ENCODE measurements at regions not wholly inside any gene's neighbourhood (a gene's known extent, or its start where the extent isn't known, plus 50 kb on each side); places are given as distances from the start of the nearest gene placed in this dataset.

- Histone ChIP-seq H3K36me3 (ENCODE audit: insufficient read depth, low read length) (no peaks in the 10 kb centered on the region), H3K4me2 (ENCODE audit: low read length) (peak overlapping the region; percentile 28)
Observed at GRCh38 chr13:99655351-99656091, 154.2 kb downstream of the TM9SF2 start.

GRCh38 chr13:99654076-99654475, 152.8 kb downstream of the TM9SF2 start:
- Histone ChIP-seq H3K4me2 (ENCODE audit: low read length) (no peak overlapping the region), H3K4me3 (ENCODE audit: low read length) (no peak overlapping the region), H3K9ac (ENCODE audit: low read depth, low read length) (no peak overlapping the region), H3K9me3 (replicated peaks; ENCODE audit: low read length) (no peaks in the 10 kb centered on the region), H3K36me3 (ENCODE audit: insufficient read depth, low read length) (no peaks in the 10 kb centered on the region), H3K27me3 (ENCODE audit: control insufficient read depth, insufficient read depth, low read length) (peaks cover 10% of the 10 kb centered on the region), H3K4me1 (ENCODE audit: control insufficient read depth, insufficient read depth, low read length) (no peaks in the 10 kb centered on the region)

More at GRCh38 chr13:99655351-99656091, 154.2 kb downstream of the TM9SF2 start:
- no peaks in the 10 kb centered on the region for H3K9me3 ChIP-seq (replicated peaks; ENCODE audit: low read length)
- no peak overlapping the region for H3K4me3 ChIP-seq (ENCODE audit: low read length)
- peaks cover 7% of the 10 kb centered on the region for H3K27me3 ChIP-seq (ENCODE audit: control insufficient read depth, insufficient read depth, low read length)
- H3K4me1 ChIP-seq (ENCODE audit: control insufficient read depth, insufficient read depth, low read length), result no peaks in the 10 kb centered on the region
- H3K9ac ChIP-seq (ENCODE audit: low read depth, low read length), result no peak overlapping the region

- H3K27me3 ChIP-seq (ENCODE audit: control insufficient read depth, insufficient read depth, low read length), result peaks cover 12% of the 10 kb centered on the region
- no peaks in the 10 kb centered on the region for H3K36me3 ChIP-seq (ENCODE audit: insufficient read depth, low read length)
- H3K4me1 ChIP-seq (ENCODE audit: control insufficient read depth, insufficient read depth, low read length), result no peaks in the 10 kb centered on the region
- H3K4me3 ChIP-seq (ENCODE audit: low read length), result no peak overlapping the region
- no peaks in the 10 kb centered on the region for H3K9me3 ChIP-seq (replicated peaks; ENCODE audit: low read length)
- H3K9ac ChIP-seq (ENCODE audit: low read depth, low read length), result no peak overlapping the region
- H3K4me2 ChIP-seq (ENCODE audit: low read length), result no peak overlapping the region
Observed at GRCh38 chr13:99653526-99653925, 152.3 kb downstream of the TM9SF2 start.

GRCh38 chr13:99652901-99653300, 151.6 kb downstream of the TM9SF2 start:
- Histone ChIP-seq H3K36me3 (ENCODE audit: insufficient read depth, low read length) (no peaks in the 10 kb centered on the region), H3K9me3 (replicated peaks; ENCODE audit: low read length) (no peaks in the 10 kb centered on the region), H3K4me1 (ENCODE audit: control insufficient read depth, insufficient read depth, low read length) (no peaks in the 10 kb centered on the region), H3K4me3 (ENCODE audit: low read length) (no peak overlapping the region), H3K4me2 (ENCODE audit: low read length) (no peak overlapping the region), H3K9ac (ENCODE audit: low read depth, low read length) (no peak overlapping the region), H3K27me3 (ENCODE audit: control insufficient read depth, insufficient read depth, low read length) (peaks cover 12% of the 10 kb centered on the region)

GRCh38 chr13:99652141-99652540, 150.9 kb downstream of the TM9SF2 start:
- Histone ChIP-seq H3K9ac (ENCODE audit: low read depth, low read length) (no peak overlapping the region), H3K4me3 (ENCODE audit: low read length) (no peak overlapping the region), H3K27me3 (ENCODE audit: control insufficient read depth, insufficient read depth, low read length) (peaks cover 11% of the 10 kb centered on the region), H3K9me3 (replicated peaks; ENCODE audit: low read length) (no peaks in the 10 kb centered on the region), H3K4me1 (ENCODE audit: control insufficient read depth, insufficient read depth, low read length) (no peaks in the 10 kb centered on the region), H3K4me2 (ENCODE audit: low read length) (no peak overlapping the region), H3K36me3 (ENCODE audit: insufficient read depth, low read length) (no peaks in the 10 kb centered on the region)

- Histone ChIP-seq H3K4me1 (ENCODE audit: control insufficient read depth, insufficient read depth, low read length) (no peaks in the 10 kb centered on the region), H3K36me3 (ENCODE audit: insufficient read depth, low read length) (no peaks in the 10 kb centered on the region), H3K4me2 (ENCODE audit: low read length) (no peak overlapping the region), H3K27me3 (ENCODE audit: control insufficient read depth, insufficient read depth, low read length) (peaks cover 5% of the 10 kb centered on the region), H3K4me3 (ENCODE audit: low read length) (no peak overlapping the region), H3K9ac (ENCODE audit: low read depth, low read length) (no peak overlapping the region), H3K9me3 (replicated peaks; ENCODE audit: low read length) (no peaks in the 10 kb centered on the region)
Observed at GRCh38 chr13:99651016-99651415, 149.7 kb downstream of the TM9SF2 start.

- Histone ChIP-seq H3K4me3 (ENCODE audit: low read length) (no peak overlapping the region), H3K4me2 (ENCODE audit: low read length) (no peak overlapping the region), H3K9ac (ENCODE audit: low read depth, low read length) (no peak overlapping the region), H3K27me3 (ENCODE audit: control insufficient read depth, insufficient read depth, low read length) (peaks cover 5% of the 10 kb centered on the region), H3K9me3 (replicated peaks; ENCODE audit: low read length) (no peaks in the 10 kb centered on the region), H3K4me1 (ENCODE audit: control insufficient read depth, insufficient read depth, low read length) (no peaks in the 10 kb centered on the region), H3K36me3 (ENCODE audit: insufficient read depth, low read length) (no peaks in the 10 kb centered on the region)
Observed at GRCh38 chr13:99650410-99650809, 149.1 kb downstream of the TM9SF2 start.

- Histone ChIP-seq H3K4me3 (ENCODE audit: low read length) (no peak overlapping the region), H3K36me3 (ENCODE audit: insufficient read depth, low read length) (no peaks in the 10 kb centered on the region), H3K9me3 (replicated peaks; ENCODE audit: low read length) (no peaks in the 10 kb centered on the region), H3K27me3 (ENCODE audit: control insufficient read depth, insufficient read depth, low read length) (peaks cover 5% of the 10 kb centered on the region), H3K9ac (ENCODE audit: low read depth, low read length) (no peak overlapping the region), H3K4me1 (ENCODE audit: control insufficient read depth, insufficient read depth, low read length) (no peaks in the 10 kb centered on the region), H3K4me2 (ENCODE audit: low read length) (no peak overlapping the region)
Observed at GRCh38 chr13:99648927-99649326, 147.7 kb downstream of the TM9SF2 start.

GRCh38 chr13:99648066-99648665, 146.9 kb downstream of the TM9SF2 start:
- Histone ChIP-seq H3K4me3 (ENCODE audit: low read length) (no peak overlapping the region), H3K36me3 (ENCODE audit: insufficient read depth, low read length) (no peaks in the 10 kb centered on the region), H3K9me3 (replicated peaks; ENCODE audit: low read length) (no peaks in the 10 kb centered on the region), H3K4me2 (ENCODE audit: low read length) (no peak overlapping the region), H3K27me3 (ENCODE audit: control insufficient read depth, insufficient read depth, low read length) (peaks cover 5% of the 10 kb centered on the region), H3K9ac (ENCODE audit: low read depth, low read length) (no peak overlapping the region), H3K4me1 (ENCODE audit: control insufficient read depth, insufficient read depth, low read length) (no peaks in the 10 kb centered on the region)

- no peaks in the 10 kb centered on the region for H3K36me3 ChIP-seq (ENCODE audit: insufficient read depth, low read length)
Observed at GRCh38 chr13:99647596-99647985, 146.3 kb downstream of the TM9SF2 start.

GRCh38 chr13:99646866-99647595, 145.8 kb downstream of the TM9SF2 start:
- no peak overlapping the region for H3K4me2 ChIP-seq (ENCODE audit: low read length)
- peaks cover 5% of the 10 kb centered on the region for H3K27me3 ChIP-seq (ENCODE audit: control insufficient read depth, insufficient read depth, low read length)
- H3K9ac ChIP-seq (ENCODE audit: low read depth, low read length), result no peak overlapping the region
- H3K4me3 ChIP-seq (ENCODE audit: low read length), result no peak overlapping the region
- H3K9me3 ChIP-seq (replicated peaks; ENCODE audit: low read length), result no peaks in the 10 kb centered on the region
- H3K4me1 ChIP-seq (ENCODE audit: control insufficient read depth, insufficient read depth, low read length), result no peaks in the 10 kb centered on the region
- no peaks in the 10 kb centered on the region for H3K36me3 ChIP-seq (ENCODE audit: insufficient read depth, low read length)

More at GRCh38 chr13:99647596-99647985, 146.3 kb downstream of the TM9SF2 start:
- H3K4me3 ChIP-seq (ENCODE audit: low read length), result no peak overlapping the region
- H3K4me2 ChIP-seq (ENCODE audit: low read length), result no peak overlapping the region
- H3K4me1 ChIP-seq (ENCODE audit: control insufficient read depth, insufficient read depth, low read length), result no peaks in the 10 kb centered on the region
- H3K27me3 ChIP-seq (ENCODE audit: control insufficient read depth, insufficient read depth, low read length), result peaks cover 5% of the 10 kb centered on the region
- no peaks in the 10 kb centered on the region for H3K9me3 ChIP-seq (replicated peaks; ENCODE audit: low read length)
- no peak overlapping the region for H3K9ac ChIP-seq (ENCODE audit: low read depth, low read length)

Measured in skeletal muscle satellite cell (primary cell).